Fibroblast of skin of right quadriceps (primary cell): ENCODE measurements at regions not wholly inside any gene's neighbourhood (a gene's known extent, or its start where the extent isn't known, plus 50 kb on each side); places are given as distances from the start of the nearest gene placed in this dataset.
"Not testable (repeated sequence)": the region's sequence is repeated elsewhere in the genome, so short reads cannot be mapped to it uniquely, and the experiment has no call there.

Source experiments
- DNase-seq: peaks from one replicate; pipeline ENCODE4 v3.0.0-alpha.2; 2013

DNA sequence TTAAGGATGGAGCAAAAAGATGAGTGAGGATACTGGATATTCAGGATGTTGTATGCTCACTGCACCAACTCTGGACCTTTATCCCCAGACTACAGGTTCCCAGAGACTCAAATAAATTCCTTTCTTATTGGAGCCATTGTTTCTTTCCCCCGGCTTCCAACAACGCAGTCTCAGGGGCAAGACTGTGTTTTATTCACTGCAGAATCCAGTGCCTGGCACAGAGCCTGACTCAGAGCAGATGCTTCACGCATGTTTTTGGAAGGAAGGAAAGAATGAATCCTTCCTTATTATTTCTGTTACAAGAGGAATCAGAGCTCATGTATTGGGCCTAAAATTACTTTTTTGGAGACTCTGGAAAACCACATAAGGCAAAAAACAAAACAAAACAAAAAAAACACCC is 96.0 kb upstream of the VGLL4 start:
- no peak for DNase-seq

DNA sequence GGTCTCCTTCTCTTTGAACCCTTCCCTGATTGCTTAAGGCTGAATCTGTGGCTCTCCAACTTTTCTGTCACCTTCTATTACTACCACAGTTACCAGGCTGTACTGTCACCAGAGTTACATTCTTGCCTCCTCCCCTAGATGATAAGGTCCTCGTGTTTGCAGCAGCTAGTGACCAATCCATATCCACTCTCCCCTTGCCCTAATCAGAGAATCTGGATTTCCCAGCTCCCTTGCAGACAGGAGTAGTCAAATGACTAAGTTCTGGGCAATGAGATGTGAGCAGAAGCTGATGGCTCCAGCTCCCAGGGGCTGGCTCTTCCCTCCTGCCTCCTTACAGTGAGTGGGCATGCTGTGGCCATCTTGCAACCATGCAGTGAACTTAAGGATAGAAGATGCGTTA is 95.4 kb upstream of the VGLL4 start:
- DNase-seq = no peak

DNA sequence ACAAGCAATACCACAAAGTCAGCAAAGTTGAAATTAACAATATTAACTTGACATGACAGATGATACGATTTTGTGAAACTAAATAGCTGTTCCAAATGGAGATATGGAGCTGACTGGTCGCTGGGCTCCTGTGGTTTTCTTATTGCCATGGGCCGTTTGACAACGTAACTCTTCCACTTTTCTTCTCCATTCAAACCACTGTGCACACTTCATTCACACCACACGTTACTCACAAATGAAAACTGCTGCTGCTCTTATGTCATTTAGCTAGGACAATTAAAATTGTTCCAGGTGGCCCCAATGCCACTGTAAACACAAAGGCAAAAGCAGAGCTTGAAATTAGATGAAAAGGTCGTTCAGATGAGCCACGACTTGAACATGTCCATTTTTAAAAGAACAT is 94.0 kb upstream of the VGLL4 start:
- no peak for DNase-seq

- DNase-seq = no peak
These were observed 92.6 kb upstream of the VGLL4 start for GRCh38 chr3:11736136-11736833.

GRCh38 chr3:11735638-11736037 is 91.9 kb upstream of the VGLL4 start:
- no peak for DNase-seq

GRCh38 chr3:11735111-11735510 is 91.4 kb upstream of the VGLL4 start:
- not testable (repeated sequence) for DNase-seq

DNA sequence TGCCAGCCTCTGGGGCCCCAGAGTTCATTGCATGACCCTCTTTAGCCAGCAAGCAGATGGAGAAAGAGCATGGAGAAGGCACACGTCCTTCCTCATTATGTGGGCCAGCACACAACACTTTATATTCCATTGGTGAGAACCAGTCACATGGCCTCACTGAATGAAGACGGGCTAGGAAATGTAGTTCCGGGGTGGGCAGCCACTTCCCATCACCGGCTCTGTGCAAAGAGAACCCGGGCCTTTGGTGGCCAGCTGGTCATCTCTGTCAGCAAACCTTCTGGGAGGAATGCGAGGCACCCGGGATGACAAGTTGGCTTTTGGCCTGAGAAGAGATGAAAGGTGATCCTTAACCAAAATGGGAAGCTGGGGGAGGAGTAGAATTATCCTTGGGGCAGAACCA is 90.2 kb upstream of the VGLL4 start:
- DNase-seq = no peak

DNA sequence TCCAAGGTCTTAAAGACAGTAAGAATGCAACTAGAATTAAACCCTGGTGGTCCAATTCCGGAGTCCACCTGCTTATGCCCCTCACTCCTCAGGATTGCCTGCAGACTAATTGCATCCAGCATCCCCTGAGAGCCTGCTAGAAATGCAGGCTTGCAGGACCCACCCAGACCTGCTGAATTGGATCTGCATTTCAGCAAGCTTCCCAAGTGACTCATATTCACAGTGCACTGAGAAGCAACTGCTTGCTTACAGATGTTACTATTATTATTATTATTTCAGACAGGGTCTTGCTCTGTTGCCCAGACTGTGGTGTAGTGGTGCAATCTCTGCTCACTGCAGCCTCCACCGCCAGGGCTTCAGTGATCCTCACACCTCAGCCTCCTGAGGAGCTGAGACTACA is 83.5 kb upstream of the VGLL4 start:
- DNase-seq = no peak

GRCh38 chr3:11726146-11726545 is 82.4 kb upstream of the VGLL4 start:
- no peak for DNase-seq

DNA sequence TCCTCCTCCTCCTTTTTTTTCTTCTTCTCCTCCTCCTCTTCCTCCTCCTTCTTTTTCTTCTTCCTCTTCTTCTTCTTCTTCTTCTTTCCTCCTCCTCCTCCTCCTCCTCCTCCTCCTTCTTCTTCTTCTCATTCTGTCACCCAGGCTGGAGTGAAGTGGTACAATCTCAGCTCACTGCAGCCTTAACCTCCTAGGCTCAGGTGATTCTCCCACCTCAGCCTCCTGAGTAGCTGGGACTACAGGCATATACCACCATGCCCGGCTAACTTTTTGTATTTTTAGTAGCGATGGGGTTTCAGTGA is 81.6 kb upstream of the VGLL4 start:
- DNase-seq = not testable (repeated sequence)

GRCh38 chr3:11724615-11725339 is 81.1 kb upstream of the VGLL4 start:
- DNase-seq = no peak

GRCh38 chr3:11721479-11721878 is 77.8 kb upstream of the VGLL4 start:
- no peak for DNase-seq

GRCh38 chr3:11720917-11721411 is 77.2 kb upstream of the VGLL4 start:
- no peak for DNase-seq

DNA sequence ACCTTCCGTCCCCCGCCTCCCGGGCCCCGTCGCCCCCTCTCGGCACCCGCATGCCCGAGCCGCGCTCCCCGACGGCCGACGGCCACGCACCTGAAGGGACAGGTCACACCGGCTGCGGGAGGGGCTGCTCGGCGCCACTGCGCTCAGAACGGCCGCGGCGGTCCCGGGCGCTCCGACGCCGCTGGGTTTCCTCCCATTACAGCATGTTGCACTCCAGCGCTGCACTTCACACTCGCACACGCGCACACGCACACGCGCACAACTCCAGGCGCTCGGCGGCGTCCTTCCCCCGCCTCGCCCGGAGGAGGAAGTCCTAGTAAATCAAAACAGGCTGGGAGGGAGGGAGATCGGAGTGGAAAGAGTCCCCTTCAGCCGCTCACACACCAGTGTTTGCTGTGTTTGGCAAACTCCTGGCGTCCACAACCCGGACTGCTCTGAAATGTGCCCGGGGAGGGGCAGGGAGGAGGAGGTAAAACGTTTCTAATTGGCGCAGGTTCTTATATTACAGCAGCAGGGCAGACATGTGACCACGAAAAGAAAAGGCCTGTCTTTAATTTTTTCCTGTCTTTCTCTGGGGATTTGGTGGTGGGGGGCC is 76.7 kb upstream of the VGLL4 start:
- DNase-seq = peak; percentile 77

- peak; percentile 68 for DNase-seq
These were observed 75.9 kb upstream of the VGLL4 start for GRCh38 chr3:11719406-11720303.

GRCh38 chr3:11718637-11719405 is 75.1 kb upstream of the VGLL4 start:
- peak; percentile 51 for DNase-seq

GRCh38 chr3:11717768-11718636 is 74.3 kb upstream of the VGLL4 start:
- DNase-seq = peak; percentile 57

- peak; percentile 35 for DNase-seq
These were observed 73.6 kb upstream of the VGLL4 start for GRCh38 chr3:11717301-11717700.

DNA sequence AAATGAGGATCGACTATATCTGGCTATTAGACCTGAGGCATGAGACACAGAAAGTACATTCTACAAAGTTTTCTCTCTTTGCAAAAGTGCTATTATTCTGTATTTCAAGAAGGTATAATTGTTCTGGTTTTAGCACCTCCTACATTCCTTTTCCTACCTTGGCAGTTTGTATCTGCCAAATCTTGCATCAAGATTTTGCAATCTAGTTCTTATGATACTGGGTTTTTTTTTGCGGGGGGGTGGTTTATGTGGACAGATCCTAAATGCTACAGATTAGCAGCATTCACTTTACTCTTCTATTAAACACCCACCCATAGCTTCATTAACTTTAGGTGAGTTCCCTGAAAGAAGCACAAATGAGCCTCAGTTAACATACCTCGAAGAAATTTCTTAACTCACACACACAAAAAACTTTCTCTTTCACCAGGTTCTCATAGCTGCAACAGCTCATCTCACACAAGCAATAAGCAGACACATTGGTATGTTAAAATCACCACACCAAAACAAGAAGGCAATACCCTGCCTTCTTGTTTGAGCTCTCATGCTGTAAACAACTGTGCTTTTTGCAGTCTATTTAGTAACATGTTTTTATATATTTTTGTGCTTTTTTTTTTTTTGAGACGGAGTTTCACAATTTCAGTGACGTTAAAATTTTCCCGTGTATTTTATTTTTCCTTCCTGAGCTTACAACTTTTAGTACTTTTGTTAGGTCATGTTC is 73.0 kb upstream of the VGLL4 start:
- no peak for DNase-seq

DNA sequence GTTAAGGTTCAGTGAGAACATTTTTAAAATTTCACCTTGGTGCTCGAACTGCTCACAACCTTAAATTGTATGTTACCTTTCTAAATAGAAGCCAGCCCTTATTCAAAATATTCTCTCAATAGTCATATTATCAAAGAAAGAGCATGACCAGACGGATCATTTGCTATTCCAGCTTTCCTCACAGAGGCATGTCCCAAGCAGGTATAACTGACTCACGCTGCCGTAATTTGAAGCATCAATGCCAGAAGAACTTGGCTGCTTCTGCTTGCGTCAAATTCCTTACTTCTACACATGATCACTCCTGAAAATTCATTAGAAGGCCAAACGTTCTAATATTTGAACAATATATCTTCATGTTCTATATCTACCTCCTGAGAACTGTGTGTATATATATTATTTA is 69.5 kb upstream of the VGLL4 start:
- DNase-seq = no peak

DNA sequence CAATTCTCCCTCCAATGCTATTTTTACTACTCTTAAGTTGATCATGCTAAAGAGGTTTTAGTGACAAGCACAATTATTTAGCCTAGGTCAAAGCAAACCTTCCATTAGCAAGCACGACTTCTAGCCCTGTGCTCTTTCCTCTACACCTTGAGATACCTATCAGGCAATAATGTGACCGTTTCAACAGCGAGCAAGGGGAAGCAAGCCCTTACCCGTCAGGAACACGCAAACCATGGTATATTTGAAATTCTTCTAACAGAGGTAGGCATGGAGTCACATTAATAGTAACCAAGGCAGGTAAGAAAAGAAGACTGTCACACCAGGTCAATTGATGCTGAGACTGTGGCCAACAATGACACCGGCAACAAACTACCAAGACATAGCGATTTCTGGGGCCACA is 68.9 kb upstream of the VGLL4 start:
- no peak for DNase-seq
